HG03469 (cell line): ENCODE measurements at regions not wholly inside any gene's neighbourhood (a gene's known extent, or its start where the extent isn't known, plus 50 kb on each side); places are given as distances from the start of the nearest gene placed in this dataset.
"Not testable (repeated sequence)": the region's sequence is repeated elsewhere in the genome, so short reads cannot be mapped to it uniquely, and the experiment has no call there.

Experiments
- ATAC-seq: cut with Tn5 transposase; IDR thresholded peaks from one replicate; pipeline ENCODE4 v1.9.1; 2021; ENCODE audit warnings: mild to moderate bottlenecking, moderate library complexity, moderate number of reproducible peaks; ENCODE audit not compliant: unreplicated experiment

DNA sequence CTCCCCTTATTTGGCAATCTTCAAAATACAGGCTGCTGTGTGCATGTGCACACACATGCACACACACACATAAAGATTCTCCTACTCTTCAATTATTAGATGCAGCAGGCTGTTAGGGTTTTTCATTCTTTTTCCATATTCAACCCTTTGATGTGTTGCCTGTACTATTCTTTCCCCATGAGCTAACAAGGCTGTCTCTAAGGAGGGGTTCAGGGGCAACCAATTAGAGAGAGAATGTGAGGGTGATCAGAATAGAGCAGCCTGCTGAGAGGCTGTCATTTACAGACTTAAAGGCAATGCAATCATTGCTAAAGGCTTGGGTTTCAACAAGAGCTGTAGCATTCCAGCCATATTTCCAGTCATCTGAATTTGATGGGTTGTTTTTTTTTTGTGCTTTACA, 467.4 kb upstream of the ID4 start:
- no peak for ATAC-seq

DNA sequence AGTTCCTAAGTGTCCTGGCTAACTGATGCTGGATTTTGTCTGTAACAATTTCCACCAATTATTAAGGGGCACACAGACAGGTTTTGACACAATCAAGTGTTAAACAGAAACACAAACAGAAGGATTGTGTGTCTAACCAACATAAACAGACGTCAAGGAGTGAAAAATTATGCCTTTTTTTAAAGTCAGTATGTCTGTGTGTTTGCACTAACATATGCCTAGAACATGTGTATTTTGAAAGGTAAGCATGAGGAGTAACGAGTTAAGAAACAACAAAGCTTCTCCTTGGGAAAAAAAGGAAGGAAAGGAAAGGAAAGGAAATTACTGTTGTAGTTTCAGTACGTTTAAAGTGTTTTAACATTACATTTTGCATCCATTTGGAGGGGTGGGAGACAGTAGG, 466.3 kb upstream of the ID4 start:
- no peak for ATAC-seq

DNA sequence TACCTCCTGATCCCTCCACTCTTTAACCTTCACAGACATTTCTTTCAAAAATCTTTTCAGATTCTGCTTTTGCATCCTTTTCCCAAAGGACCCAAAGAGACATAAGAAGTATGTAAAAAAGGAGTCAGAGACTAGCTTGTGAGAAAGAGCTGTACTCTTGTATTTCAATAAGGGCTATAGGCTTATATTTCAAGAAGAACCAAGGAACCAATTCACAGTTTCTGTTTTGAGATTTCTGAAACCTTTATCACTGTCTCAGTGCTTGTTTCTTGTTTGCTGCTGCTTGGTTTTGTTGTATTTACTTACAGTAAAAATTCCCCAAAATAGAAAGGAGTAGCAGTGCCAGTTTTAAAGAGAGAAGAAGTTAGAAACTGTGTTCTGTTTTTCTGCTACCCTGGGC, 461.6 kb upstream of the ID4 start:
- no peak for ATAC-seq

DNA sequence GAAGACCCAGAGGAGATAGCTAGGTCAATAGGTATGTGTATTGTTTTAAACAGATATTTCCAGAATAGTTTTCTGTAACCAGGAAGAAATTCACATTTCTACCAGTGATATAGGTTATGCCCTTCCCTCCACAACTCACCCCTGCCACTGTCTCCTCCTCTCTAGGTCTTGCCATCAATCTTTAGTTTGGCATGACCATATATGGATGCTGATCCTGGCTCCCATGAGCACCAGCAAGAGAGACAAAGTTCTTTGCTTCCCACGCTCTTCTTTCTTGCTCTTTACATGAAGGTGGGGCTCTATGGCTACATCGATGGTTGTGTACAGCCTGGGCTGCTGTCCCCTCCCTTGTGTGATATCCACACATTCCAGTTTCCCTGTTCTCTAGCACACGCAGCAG, 459.4 kb upstream of the ID4 start:
- no peak for ATAC-seq

DNA sequence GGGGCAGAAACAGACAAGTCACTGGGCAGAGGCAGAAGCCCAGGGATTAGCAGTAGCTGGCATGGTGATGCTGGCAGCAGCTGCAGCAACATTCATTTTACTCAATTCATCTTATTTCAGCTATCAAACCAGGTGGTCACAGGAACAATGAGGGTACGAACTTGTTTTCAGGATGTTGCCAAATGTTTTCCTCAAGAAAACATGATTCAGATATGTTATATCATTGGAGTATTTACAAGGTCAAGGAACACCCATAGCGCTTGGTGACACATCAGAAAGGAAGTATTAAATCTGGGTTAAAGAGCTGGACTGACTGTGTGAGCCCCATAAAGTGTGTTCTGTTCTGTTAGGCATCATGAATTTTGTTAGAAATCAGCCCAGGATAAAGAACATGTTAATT, 456.9 kb upstream of the ID4 start:
- no peak for ATAC-seq

DNA sequence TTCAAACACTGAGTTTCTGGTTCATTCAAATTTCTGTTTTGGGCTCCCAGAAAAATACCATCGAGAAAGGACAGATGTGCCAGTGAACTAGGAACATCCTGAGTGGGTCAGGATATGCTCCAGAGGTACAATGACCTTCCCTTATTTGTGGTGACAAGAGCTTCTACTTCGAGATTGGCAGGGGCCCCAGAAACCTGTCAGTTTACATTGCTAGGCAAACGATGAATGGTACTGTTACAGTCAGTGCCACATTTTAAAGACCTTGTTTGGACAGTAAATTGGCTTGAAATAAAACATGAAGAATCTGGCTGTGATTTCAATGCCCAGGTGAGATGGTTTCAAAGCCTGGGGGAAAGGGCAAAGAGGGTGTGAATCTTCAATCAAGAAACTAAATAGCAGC, 454.5 kb upstream of the ID4 start:
- ATAC-seq = no peak

DNA sequence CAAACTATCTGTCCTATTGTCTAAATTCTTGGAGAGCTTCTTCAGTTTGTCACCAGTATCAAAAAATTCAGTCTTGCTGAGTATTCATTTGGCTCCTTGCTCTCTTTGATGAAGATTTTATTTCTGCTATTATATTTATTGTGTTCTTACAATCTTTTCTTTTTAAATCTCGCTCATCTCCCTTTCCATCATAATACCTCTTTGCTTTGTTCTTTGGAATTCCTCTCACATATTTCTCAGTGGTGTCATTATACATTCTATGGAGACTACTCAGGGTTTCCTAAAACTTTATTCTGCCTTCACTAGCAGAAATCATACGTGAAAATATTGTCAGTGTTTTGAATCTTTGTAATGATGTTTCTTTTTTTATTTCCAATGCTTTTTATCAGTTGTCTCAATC, 445.2 kb upstream of the ID4 start:
- ATAC-seq = no peak

DNA sequence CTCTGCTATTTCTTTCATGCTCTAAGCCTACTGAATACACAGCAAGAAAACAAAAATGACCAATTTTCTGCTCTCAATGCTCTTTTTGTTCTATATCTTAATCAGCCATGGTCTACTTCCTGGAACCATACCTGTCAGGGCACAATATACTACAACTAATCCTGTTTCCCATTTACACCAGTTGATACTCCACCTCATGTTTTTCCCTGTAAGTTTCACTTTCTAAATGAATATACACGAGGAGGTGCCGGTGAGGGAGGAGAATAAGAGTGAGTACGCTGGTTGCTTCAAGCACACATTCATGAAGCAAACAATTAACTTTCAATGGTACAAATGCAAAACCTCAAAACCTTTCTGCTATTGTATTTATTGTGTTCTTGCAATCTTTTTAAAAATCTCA, 443.1 kb upstream of the ID4 start:
- no peak for ATAC-seq

DNA sequence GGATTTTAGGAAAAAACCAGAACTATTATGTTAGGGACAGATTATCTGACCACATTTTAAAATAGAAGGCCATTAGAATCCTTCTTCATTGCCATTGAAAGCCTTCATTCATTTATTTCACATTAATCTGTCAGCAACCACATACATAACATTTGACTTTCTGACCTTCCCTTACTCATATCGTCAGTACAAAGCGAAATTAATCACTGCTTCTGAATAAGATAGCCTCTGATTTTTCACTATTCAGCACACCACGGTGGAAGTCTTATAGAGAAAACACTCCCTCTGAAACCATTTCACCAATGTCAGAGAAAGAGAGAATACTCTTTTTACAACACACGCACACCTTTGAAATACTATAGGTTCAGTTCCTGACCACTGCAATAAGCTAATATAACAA, 442.5 kb upstream of the ID4 start:
- ATAC-seq = no peak

DNA sequence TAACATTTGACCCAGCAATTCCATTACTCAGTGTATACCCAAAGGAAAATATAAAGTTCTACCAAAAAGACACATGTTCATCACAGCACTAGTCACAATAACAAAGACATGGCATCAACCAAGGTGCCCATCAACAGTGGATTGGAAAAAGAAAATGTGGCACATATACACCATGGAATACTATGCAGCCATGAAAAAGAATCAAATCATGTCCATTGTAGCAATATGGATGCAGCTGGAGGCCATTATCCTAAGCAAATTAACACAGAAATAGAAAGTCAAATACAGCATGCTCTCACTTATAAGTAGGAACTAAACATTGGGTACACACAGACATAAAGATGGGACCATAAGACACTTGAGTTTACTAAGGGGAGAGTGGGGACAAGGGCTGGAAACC, 441.9 kb upstream of the ID4 start:
- ATAC-seq = no peak

DNA sequence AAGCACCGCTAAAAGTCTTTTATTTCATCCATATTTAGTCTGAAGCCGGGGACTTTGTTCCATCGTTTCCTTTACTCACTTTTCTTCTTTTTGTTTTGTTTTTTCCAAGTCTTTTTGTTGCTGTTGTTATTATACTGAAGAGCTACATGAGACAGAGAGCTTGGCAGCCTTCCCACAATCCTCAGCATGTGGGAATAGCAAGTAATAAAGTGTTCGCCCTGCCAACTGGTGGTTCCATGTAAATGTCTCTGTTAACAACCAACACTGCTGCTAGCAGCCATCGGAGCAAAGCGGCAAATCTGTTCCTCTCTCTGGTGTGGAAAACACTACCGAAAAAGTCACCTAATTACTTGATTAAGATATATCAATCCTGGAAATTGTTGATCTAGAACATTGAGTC, 437.8 kb upstream of the ID4 start:
- ATAC-seq = no peak

DNA sequence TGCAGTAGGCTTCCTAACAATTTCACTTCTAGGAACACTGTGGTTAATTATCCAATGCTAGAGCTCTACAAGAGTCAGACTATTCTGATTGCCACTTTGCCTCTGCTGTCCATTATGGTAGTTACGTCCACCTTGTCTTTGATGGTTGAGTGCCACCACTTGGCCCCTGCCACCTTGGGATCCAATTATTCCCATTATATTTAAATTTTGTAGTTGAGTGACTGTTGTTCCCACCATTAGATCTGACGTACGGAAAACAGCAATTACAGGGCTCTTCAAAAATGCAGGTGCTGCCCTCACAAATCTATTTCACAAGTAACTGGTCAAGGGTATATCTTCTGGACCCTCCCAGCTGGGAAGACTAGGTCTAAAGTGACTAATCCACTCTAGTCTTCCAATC, 432.3 kb upstream of the ID4 start:
- not testable (repeated sequence) for ATAC-seq

DNA sequence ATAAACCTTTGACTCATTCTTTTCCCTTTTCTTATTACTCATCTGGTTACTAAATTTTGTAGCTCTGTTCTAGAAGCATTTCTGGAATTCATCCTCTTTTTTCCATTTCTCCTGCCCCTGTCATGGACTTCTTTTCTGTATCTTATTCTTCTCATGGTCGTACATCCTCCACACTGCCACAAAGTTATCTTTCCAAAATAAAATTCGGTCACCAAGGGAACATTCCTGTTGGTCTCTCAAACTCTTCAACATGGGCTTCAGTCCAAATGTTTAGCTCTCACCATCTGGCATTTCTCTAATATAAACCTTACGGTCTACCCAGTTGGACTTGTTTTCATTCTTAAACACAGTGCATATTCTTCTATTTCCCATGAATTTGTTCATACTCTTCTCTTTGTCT, 428.8 kb upstream of the ID4 start:
- ATAC-seq = no peak

DNA sequence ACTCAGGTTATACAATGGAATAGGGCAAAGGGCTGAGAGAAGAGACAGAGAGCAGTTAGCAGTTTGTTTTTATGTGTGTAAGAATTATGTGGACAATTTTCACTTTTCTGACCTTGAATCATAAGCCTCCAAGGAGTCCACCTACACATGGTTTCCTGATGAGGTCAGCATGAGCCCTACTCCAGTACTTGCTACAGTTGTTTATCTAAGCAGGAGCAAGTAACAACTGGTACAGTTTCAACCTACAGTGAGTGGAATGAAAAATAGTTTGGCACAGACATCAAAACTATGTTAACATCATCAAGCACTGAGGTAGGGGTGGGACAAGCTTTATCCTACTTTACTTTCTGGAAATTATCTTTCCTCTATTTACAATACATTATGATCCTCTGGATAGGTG, 426.7 kb upstream of the ID4 start:
- no peak for ATAC-seq

DNA sequence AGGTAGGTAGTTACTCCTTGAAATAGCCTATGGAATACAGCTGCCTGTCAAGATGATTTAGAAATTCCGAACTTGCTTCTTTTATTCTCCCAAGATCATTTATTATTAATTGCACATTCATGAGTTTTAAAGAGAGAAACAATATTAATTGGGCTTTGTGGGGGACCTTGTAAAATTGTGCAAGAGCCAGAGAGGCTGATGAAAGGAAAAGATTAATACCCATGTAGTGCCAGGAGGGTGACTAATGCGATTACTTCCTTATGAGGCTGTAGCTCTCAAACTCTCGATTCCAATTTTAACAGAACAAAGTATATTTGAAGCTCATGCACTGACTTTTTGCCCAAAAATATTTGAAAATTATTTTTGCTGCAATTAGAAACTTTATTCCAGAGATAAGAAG, 423.8 kb upstream of the ID4 start:
- no peak for ATAC-seq

DNA sequence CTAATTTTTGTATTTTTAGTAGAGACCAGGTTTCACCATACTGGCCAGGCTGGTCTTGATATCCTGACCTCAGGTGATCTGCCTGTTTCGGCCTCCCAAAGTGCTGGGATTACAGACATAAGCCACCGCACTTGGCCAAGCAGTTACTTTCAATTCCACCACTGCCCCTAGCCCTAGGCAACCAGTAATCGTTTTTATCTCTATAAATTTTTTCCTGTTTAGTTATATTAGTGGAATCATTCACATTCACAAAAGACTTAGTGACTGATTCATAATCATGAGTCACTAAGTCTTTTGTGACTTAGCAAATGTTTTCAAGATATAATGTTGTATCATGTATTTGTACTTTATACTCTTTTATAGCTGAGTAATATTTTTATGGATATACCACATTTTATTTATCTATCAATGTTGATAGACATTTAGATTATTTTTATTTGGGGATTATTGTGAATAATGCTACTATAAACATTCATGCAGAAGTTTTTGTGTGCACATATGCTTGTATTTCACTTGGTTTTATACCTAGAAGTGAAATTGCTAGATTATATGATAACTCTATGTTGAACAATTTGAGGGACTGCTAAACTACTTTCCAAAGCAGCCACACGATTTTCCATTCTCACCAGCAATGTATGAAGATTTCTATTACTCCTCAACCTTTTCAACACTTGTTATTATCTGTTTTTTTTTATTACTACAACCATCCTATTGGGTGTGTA, 421.4 kb upstream of the ID4 start:
- no peak for ATAC-seq

DNA sequence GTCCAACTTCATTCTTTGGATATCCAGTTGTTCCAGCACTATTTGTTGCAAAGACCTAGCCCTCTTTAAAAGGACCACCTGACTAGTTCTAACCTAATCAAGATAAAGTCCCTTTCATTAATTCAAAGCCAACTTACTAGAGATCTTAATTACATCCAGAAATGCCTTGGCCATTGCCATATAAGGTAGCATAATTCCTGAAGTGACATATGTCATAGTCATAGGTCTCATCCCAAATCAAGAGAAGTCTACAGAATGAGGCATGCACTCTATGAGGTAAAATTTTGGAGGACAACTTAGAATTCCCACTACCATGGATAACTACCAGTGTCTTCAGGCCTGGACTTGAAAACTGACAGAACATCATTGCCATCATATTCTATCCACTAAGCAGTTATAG, 420.4 kb upstream of the ID4 start:
- no peak for ATAC-seq

DNA sequence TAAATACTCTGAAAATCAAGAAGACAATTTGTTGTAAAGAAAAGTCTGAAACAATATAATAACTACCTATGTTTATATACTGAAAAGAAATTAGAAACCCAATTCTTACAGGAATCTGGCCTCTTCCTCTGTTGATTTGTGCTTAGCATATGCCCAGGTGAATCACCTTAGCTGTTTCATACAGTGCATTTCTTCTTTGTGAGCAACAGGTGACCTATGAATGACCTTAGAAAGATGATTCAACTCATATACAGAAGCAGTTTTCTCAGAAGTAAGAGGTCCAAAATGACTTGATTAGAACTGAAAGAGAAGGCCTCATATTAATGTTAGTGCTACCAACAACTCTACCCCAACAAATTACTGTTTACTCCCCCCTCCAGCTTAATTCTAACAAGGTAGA, 419.5 kb upstream of the ID4 start:
- no peak for ATAC-seq

DNA sequence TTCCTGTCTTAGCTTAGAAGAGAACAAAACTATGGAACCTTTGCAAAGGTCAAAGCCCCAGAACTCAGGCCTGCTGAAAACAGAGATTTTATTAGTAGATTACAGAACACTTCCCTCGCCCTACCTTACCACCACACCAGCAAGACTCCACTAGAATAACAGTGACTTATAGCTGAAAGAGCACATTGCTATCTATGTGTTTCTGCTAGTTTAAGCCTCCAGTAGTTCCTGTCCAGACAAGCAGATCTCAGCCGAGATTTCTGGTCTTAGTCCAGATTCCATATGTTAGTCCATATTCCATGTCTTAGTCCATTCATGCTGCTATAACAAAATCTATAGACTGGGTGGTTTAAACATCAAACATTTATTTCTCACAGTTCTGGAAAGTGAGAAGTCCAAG, 412.3 kb upstream of the ID4 start:
- no peak for ATAC-seq

DNA sequence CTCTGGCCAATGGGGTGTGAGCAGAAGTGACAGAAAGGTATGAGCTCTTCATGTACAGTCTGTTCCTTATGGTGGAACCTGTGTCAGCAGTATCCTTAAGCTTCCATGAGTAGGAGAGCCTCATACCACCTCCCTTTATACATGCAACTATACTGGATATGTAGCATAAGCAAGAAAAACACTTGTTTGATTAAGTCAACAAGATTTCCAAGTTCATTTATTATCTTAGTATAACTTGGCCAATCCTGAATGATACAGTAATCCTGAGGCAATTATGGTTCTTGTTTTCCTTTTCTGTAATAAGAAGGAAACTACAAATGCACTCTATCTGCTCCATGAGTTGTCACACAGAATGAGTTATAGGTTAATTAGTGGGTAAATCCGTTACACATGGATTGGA, 409.6 kb upstream of the ID4 start:
- no peak for ATAC-seq

DNA sequence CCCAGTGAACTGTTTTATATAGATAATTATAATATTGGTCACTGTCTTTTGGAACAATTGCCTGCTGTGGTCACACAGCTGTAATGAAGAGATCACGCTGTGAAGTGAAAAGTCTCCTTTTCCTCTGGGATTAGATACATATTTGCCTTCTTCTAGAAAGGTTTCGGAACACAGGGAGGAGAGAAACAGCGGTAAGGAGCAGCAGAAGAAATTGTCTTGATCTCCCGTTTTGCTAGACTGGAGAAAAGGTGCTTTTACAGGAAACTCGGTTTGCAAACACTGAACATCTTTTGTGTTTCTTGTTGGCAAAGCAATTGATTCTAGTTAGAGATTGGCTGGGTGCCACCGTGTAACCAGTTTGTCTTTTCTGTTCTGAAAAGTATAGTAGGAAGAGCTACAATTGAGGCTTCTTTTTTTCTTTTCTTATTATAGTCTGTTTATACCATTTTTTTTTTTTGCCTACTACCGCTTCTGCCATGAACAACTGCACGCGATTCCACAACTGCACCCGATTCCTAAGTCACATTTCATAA, 404.1 kb upstream of the ID4 start:
- no peak for ATAC-seq

DNA sequence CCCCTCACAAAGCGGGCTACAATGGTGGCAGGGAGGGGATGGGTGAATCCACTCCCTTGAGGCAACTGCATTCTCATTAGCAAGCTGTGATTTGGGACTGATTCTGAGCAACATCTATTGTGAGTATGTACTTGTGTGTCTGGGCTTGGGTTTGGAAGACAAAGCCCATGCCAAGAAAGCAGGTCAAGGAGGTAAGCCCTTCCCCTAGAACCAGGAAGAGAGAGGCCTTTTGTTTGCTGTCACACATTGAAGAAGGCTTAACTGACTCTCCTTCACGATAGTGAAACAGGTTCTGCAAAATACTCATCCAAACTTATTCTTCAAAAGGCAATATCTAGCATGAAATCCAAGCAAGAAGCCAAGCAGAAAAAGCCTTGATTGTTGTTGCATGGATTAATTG, 403.1 kb upstream of the ID4 start:
- ATAC-seq = no peak

DNA sequence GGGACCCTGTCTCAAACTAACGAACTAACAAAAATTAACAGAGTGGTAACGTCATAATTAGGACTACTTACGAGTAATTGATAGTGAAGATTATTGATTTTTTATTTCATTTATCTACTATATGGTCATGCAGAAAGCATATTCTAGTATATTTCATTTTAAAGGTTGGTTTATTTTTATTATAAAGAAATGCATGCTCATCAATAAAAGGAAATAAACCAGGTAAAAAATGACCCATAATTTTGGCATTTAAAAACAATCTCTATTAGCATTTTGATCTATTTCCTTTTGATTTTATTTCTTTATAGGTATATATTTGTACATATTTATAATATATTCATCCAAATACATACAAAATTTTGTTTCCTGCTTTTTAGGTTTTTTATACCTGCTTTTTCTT, 401.4 kb upstream of the ID4 start:
- no peak for ATAC-seq
